Midbrain (tissue), 1 donor: ENCODE measurements at regions not wholly inside any gene's neighbourhood (a gene's known extent, or its start where the extent isn't known, plus 50 kb on each side); places are given as distances from the start of the nearest gene placed in this dataset.

Experiments used
- DNase-seq: peaks from one replicate; lab custom pipeline; 2025; lab: John Stamatoyannopoulos, UW

DNA sequence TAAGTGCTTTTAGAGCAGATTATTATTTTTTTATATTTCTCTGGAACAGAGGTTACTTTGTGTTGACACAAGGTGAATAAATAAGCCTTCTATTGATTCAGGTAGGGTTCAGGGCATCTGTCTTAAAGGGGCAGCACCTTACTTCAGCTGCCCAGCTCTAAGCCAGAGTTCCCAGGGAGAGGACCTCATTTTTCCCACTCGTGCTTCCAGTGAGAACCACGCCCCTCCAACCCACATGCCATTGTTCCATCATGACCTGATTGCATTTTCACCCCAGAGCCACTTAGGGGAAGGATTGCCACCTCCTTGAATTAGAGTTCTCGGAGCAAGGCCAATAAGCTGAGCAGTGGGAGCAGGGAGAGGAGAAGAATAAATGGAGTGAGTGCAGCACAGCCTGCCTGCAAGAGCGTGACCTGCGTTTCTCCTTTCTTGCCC, 104.3 kb upstream of the FRY start:
- DNase-seq: no peak

- DNase-seq: no peak
Observed at GRCh38 chr13:31929031-31929770, 102.4 kb upstream of the FRY start.

- DNase-seq: no peak
Observed at GRCh38 chr13:31930490-31930889, 101.1 kb upstream of the FRY start.

- no peak for DNase-seq
Observed at GRCh38 chr13:31930901-31931522, 100.6 kb upstream of the FRY start.

DNA sequence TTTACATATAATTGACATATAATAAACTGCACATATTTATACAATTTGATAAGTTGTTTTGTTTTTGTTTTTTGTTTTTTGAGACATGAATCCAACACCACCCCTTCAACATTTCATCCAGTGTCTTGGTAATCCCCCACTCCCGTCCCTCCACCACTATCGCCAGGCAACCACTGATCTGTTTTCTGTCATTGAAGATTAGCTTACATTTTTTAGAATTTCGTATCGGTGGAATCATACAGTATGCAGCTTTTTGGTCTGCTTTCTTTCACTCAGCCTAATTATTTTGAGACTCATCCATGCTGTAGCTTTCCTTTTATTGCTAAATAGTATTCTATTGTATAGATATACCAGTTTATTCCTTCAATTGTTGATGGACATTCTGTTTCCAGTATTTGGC, 94.1 kb upstream of the FRY start:
- no peak for DNase-seq

DNA sequence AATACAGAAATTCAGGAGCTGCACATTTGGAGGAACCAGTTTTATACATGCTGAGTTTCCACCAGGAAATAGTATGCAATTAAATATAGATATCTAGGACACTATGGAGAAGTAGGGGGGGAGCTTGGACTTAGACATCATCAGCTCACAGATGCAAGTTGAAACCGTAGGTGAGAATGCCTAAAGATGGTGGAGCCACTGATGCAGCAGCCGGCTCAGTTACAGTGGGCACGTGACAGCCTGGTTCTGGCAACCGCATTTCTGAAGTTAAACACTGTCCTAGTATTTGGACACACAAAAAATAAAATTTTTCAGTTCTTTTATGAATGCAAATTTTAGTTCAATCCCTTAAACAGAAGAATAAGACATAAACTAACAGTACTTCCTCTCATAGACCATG, 91.5 kb upstream of the FRY start:
- no peak for DNase-seq

GRCh38 chr13:31943591-31943990, 88.0 kb upstream of the FRY start:
- DNase-seq: no peak

DNA sequence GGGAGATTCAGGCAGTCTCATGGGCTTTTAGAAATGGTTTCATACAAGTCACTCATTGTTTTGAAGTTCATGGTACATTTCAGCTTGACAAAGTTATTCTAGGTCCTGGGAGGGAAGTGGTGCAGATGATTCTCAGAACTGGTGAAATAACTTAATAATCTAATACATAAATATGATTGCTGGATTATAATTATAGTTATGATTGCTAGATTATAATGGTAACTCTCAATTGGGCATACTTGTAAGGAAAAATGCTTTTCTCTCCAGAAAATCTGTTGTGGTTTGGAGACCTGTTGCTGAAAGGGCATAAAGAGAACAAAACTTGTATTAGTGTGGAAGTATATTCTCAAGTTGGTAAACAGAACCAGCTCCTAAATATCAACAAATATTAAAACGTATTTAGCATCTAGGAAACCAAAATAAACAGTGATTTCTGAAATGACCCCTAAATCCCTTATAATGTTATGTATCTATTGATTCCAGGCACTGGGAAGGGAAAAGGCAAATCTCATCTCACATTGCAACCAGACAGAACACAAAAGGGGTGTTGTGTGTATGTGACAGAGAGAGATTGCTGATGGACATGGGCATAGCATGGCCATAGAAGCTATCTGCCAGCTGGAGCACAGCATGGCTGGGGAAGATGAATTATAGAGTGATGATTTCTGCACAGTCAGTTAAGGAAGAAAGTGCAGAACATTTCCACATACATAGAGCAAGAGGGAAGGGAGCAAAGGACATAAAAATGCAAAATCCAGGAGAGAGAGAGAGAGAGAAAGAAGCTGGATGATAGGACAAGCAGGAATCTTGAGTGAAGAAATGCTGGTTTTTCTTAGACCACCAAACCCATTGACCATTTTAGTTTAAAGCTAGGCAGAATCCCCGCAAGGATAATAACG, 87.1 kb upstream of the FRY start:
- DNase-seq: no peak

- no peak for DNase-seq
Observed at GRCh38 chr13:31945202-31945961, 86.2 kb upstream of the FRY start.

DNA sequence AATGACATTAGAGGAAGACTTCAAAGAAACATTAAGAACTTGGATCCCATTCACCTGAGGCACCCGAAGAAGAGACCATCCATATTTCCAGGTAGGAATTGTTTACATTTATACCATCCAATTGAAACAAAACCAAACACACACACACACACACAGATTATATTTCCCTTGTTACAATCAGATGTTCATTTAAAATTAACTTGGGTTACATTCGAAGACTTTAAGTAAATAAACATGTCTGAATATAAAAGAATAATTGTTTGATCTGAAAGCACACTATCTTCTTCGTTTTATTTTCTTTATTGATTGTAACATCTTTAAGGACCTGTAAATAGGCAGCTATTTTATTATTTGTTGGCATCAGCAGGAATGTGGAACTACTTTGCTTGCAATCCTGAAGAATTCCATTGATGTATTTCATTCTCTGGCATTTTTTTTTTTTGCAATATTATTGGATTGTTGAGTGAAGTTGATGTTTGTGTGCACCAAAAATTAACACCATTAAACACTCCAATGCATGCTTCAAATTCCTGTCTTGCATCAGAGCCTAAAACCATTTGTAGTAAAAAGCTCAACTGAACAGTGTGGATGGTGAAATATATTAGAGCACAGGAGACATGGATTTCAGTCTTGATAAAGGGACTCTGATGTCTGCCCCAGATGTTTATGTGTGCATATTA, 85.3 kb upstream of the FRY start:
- DNase-seq: no peak

- DNase-seq: no peak
Observed at GRCh38 chr13:31947105-31947504, 84.5 kb upstream of the FRY start.

- no peak for DNase-seq
Observed at GRCh38 chr13:31947506-31947905, 84.1 kb upstream of the FRY start.

GRCh38 chr13:31949486-31949885, 82.1 kb upstream of the FRY start:
- no peak for DNase-seq

DNA sequence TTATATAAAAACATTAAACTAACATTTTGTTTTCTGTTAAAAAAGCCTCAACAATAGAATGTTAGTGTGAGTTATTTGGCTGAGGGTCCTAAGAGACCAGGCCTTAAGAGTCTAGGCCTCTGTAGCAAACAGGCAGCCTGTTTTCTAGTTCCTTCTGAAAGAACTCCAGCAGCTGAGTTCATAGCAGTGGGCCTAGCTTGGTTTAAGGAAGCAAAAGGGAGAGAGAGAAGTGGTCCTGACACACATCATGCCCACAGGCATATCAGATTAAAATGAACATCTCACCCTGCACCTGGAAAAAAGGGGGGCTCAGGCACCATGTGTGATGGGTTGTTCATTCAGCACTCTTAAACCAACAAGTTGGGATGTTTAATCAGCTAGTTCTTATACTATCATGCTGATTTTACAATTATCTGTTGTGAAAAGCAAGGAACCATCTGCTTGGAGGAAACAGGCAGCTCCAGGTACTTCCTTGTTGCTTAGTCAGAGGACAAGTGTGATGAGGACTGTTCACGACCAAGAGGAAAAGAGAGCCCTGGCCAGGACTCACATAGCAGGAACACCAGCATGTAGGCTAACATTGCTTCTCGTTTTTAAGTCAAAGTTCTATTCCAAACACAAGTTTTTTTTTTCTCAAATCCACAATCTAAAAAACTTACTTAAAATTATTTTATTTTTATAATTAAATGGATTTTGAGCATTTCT, 81.3 kb upstream of the FRY start:
- no peak for DNase-seq

DNA sequence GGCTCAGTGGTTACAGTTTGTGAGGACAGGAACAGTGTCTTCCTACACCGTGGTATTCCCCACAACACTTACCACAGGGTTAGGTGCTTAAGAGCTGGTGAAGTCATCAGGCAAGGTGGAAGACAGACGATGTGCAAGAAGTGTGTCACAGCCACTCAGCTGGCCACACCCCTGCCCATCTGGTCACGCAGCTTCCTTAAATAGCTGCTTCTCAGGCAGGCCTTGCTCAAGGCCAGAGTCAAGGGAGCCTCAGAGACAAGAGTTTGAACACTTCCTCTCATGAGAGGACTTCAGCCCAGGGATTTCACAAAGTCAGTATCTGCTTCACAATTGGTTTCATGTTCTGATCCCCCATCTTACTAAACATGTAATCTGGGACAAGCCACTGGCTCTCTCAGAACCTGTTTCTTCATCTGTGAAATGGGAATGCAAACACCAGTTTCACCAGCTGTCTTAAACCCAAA, 80.3 kb upstream of the FRY start:
- no peak for DNase-seq

- DNase-seq: no peak
Observed at GRCh38 chr13:31952641-31953380, 78.8 kb upstream of the FRY start.

- DNase-seq: no peak
Observed at GRCh38 chr13:31955101-31955500, 76.5 kb upstream of the FRY start.

DNA sequence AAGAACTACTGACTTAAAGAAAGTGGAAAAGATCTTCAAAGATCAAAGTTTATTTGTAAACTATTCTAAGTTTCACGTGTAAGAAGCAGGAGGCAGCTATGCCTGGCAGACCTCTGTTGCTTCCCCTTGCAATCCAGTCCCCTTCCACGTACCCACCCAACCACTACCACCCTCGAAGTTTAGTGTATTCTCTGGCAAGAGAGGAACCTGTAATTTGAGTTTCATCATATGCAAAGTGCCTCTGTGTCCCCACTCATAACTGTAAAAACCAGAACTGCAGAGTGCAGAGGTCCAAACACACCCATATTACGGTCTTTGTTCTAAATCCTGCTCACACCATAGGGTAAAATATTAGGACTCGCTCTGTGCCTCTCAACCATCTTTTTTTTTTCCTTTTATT, 75.8 kb upstream of the FRY start:
- DNase-seq: no peak

- DNase-seq: no peak
Observed at GRCh38 chr13:31956980-31957644, 74.5 kb upstream of the FRY start.
